A549 (cell line): ENCODE measurements at regions not wholly inside any gene's neighbourhood (a gene's known extent, or its start where the extent isn't known, plus 50 kb on each side); places are given as distances from the start of the nearest gene placed in this dataset.

Experiments used
- CHD2 ChIP-seq: fragments of 150-350 bp; IDR thresholded peaks from 2 replicates; pipeline ENCODE4 v1.6.1; 2014; ENCODE audit warnings: low read length; ENCODE audit not compliant: partially characterized antibody
- CTCF ChIP-seq: fragments of >200 bp; sonication (Bioruptor Twin); formaldehyde crosslinking; IDR thresholded peaks from 3 replicates; pipeline ENCODE4 v1.5.1; 2016
- EP300 ChIP-seq, 2 experiments: fragments of >200 bp; sonication (Bioruptor Twin); formaldehyde crosslinking; IDR thresholded peaks; 2 replicates in 1 of 2; 3 replicates in 1 of 2; pipeline ENCODE4 v1.6.1; 2016 to 2017
- HEYL ChIP-seq: fragments of 250-450 bp; sonication (Bioruptor Pico); IDR thresholded peaks from 2 replicates; pipeline ENCODE4 v1.8.0; 2021; ENCODE audit warnings: mild to moderate bottlenecking, moderate library complexity
- POLR2A ChIP-seq: IDR thresholded peaks from 2 replicates; pipeline ENCODE4 v1.6.1; 2012; ENCODE audit warnings: mild to moderate bottlenecking, low read length
- SMC3 ChIP-seq: fragments of >200 bp; sonication (Bioruptor Twin); formaldehyde crosslinking; IDR thresholded peaks from 3 replicates; pipeline ENCODE4 v1.6.1; 2018; ENCODE audit warnings: inconsistent platforms
- SREBF2 ChIP-seq: fragments of 450-650 bp; IDR thresholded peaks from 2 replicates; pipeline ENCODE4 v1.6.1; 2014; ENCODE audit warnings: mild to moderate bottlenecking, moderate library complexity

- TF ChIP-seq SMC3, result peak; percentile 61
- TF ChIP-seq CHD2, result no peak
- no peak for TF ChIP-seq CTCF
- TF ChIP-seq HEYL (CRISPR knock-in tag), result no peak
- no peak for TF ChIP-seq POLR2A
- no peak for TF ChIP-seq SREBF2
- peak; percentile 91 to 96 for TF ChIP-seq EP300 (IDR thresholded peaks at IDR 0.05)
These were observed 188.1 kb downstream of the ARL4C start for GRCh38 chr2:234308813-234309195.
